Kasumi-1 (cell line): ENCODE measurements at regions not wholly inside any gene's neighbourhood (a gene's known extent, or its start where the extent isn't known, plus 50 kb on each side); places are given as distances from the start of the nearest gene placed in this dataset.
"Not testable (repeated sequence)": the region's sequence is repeated elsewhere in the genome, so short reads cannot be mapped to it uniquely, and the experiment has no call there.

Experiments used
- DNase-seq, 2 experiments: peaks; one replicate each; lab custom pipeline; 2025; lab: John Stamatoyannopoulos, UW

DNA sequence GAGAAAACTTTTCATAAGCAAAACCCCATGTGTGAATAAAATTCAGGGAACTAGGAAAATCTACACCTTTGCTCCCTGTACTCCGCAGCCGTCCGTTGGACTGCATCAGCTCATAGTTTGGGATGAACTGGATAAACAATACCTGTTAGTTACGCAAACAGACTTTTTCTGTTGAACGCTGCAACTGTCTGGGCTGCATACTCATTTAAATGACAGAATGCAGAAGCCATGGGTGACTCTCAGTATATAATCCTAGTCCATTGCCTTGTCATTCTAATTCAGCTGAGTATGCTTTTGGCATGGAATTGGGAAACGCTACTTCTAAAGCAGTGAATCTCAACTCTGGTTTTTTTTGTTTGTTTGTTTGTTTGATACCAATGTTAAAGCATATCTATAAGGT lies 151.6 kb downstream of the SLITRK1 start:
- DNase-seq, result no peak

DNA sequence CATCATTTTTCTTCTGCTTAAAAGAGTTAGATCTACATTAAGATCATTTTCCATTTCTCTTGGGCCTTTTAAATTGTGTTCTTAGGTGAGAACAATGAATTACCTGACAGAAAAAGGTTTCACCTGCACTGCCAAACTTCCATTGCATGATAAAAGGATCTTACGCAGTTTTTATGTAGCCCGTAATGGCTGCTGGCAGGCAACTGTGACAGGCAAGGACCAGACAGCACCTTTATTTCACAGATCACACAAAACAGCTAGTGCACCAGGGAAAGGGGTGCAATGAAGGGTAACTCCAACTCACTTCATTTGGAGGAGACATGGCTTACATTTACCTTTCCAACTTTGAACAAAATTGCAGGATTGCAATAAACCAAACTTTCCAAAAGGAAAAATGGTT lies 159.8 kb downstream of the SLITRK1 start:
- no peak for DNase-seq

DNA sequence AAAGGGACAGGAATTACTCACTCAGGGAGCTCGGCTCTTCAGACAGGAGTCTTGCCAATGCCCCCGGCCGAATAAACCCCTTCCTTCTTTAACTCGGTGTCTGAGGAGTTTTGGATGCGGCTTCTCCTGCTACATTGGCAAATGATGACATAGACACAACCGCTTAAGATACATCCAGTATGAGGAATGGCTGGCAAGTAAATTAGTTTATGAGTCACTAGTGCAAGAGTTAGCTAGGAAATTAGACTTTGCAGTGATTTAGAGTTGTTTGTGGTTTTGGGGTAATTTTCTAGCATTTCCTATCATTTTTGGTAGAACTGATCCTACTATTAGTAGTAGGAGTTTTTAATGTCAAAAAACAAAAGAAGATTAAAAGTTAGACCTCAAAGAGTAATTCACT lies 166.2 kb downstream of the SLITRK1 start:
- no peak for DNase-seq

DNA sequence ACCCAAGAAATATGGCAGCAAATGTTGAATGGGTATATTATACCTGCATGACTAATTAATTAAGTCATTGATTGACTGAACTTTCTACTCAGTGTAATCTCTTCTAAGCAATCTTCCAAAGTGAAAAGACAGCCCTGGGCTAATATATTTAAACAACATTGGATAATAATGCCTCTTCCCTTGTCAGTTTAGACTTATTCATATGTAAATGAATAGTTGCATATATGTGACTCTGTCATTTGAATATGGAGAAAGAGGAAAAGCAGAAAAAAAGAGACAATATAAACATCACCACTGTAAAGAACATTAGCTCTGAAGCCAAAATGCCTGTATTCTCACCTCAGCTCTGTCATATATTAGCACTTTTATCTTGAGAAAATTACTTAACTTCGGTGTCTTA lies 168.0 kb downstream of the SLITRK1 start:
- no peak for DNase-seq

DNA sequence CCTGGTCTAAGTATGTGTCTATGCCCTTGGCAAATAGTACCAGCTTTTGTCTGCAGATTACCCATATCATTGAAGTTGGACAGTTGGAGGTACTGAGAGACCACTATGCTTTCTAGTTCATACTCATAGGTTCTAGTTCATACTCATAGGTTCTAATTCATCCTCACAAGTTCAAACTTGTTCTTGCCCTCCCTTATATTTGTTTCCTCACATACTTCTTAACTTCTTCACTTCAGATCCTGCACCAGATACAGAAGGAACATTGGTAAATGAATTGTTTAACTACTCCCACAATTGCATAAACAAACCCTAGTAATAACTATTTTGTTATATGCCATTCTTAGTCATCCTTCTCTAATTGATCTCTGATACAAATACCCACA lies 172.2 kb downstream of the SLITRK1 start:
- DNase-seq, result no peak

DNA sequence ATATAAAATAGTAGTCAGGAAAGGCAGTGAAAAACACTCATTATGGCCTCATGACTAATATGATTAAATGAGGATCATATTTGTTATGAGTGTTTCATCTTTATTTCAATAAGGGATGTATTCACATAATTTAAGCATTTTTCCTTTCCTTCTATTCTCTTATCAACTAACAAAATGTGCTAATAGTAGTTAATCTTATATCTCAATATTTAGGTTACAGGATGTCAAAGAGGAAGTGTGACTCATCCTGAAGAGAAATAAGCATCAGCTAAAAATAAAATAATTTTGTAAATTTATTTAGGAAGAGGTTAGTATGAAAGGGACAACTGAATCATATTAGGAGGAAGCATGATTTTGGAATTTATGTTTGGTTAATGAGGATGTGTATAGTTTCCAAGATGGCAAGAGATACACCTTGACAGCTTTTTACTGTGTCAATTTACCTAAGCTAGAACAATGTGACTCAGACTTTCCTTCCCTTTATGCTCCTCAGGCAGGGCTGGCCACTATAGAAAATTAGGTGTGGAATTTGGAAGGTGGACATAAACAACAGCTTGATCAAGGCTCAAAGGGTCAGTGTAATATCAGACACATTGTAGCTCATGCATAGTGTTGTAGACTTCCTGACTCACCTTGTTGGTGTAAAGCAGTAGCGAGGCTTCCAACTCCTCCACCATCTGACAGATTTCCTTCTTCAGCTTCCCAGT lies 172.7 kb downstream of the SLITRK1 start:
- DNase-seq, result no peak

DNA sequence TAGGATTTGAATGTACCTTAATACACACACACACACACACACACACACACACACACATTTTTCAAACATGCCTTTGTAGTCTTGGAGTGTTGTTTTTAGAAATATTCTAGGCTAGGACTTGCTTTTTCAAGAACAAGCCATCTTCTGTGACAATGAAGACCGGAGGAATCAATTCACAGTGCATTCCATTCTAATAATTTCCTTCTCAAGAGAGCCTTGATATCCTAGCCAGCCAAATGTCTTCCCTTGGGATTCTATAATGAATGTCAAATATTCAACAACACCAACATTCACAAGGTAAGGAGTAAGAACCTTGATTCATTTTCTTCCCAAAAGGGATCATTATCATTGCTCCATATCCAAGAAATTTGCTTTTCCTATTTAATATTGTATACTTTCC lies 180.3 kb downstream of the SLITRK1 start:
- no peak for DNase-seq

DNA sequence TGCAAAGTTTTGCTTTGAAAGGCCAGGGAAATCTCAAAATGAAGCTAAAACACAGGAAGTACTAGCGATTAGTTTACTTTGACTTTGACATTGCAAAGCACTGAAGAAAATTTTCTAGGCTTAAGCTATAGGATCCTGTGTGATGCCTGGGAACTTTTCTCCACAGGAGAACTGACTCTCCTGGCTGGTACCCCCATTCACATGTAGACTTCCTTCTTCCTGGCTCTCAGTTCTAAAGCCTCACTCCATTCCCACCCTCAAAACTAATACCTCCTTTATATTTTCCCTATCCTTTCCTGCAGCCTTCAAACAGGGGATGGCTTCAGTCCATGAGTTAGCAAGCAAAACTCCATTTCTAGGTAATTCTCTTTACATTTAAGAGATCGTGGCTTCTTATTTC lies 189.5 kb downstream of the SLITRK1 start:
- DNase-seq, result no peak

DNA sequence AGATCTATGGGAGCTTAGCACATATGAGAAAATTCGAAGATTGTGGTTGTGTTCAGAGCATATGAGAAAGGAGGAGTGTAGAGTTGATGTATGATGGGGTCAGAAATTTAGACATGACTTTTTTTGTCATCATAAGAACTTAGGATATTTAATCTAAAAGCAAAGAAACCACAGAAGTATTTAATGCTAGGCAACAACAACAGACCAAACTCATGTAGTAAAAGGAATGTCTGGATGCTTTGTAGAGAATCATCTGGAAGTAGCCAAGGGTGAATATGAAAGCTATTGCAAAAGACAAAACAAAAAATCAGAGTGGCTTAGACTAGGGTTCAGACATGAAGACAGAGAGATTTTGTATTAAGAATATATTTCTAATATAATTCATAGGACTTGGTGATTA lies 190.3 kb downstream of the SLITRK1 start:
- no peak for DNase-seq

DNA sequence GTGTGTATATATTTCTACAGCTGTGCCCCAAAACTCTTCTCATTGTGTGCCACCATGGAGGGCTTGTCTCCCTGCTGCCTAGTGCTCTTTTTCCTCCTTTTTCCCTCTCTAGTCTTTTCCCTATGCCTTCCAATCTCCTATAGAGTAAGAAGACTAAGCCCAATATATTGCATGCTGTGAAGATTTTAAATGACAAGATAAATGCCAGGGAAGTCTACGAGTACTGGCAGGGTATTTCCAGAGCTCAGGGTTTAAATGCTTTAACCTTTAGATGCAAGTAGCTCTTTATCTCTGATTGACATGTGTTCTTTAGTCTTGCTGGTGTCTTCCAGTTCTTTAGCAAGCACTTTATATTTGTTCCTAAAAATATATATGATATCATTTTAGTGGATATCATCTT lies 200.7 kb downstream of the SLITRK1 start:
- no peak for DNase-seq

DNA sequence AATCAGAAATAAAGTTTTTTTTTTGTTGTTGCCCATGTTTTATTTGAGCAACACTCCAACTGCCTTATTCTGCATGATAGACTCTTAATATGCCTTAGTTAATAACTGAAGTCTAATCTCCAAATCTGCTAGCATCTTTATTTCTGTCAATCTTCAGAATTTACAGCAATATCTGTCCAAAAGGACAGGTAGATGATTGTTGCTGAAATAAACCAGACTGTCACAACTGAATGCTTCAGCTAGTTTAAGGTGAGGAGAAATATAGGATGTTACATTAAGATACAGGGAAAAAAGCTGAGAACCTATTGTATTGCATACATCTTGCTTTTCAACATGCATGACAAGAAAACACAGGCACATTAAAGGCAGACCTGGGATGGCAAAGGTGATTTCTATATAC lies 204.3 kb downstream of the SLITRK1 start:
- no peak for DNase-seq

DNA sequence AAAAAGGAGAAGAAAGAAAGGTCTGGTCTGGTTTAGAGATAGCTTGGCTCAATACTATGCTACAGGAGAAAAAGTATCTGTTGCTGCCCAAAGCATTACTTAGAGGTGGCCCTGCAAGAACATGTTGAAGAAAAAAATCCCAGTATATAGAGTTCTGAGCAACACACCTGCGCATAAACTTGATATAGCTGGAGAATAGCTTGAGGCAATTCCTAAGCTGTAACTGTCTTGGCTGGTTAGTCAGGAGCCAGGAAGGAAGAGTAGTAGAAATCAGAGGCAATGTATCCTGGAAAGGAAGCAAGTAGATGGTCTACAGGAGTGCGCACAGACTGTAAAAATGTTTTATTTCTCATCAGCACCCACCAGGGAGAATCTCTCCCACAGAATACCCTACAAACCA lies 209.7 kb downstream of the SLITRK1 start:
- DNase-seq, result no peak

DNA sequence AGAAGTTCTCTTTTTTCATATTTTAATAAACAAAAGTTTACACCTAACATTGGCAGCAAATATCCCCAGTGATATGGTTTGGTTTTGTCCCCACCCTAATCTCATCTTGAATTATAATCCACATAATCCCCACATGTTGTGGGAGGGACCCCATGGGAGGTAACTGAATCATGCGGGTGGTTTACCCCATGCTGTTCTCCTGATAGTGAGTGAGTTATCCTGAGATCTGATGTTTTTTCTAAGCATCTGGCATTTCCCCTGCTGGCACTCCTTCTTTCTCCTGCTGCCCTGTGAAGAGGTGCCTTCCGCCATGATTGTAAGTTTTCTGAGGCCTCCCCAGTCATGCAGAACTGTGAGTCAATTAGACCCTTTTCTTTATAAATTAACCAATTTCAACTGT lies 214.7 kb downstream of the SLITRK1 start:
- no peak for DNase-seq

DNA sequence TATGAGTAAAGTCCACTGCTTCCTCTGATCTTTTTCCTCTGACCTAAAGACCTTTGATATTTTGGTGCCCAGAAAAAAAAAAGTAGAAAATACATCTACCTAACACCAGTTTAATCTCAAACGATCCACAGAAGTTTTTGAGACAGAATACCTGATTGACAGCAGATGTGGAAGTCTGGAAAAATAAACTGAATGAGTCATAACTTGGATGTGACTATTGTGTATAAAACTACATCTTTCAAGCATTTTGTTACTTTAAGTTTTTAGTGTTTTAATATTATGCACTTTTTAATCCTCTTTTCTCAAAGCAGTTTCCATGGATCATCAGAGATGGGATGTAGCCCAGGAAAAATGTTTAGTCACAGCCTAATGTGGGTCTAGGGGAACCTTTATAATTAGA lies 216.1 kb downstream of the SLITRK1 start:
- no peak for DNase-seq

DNA sequence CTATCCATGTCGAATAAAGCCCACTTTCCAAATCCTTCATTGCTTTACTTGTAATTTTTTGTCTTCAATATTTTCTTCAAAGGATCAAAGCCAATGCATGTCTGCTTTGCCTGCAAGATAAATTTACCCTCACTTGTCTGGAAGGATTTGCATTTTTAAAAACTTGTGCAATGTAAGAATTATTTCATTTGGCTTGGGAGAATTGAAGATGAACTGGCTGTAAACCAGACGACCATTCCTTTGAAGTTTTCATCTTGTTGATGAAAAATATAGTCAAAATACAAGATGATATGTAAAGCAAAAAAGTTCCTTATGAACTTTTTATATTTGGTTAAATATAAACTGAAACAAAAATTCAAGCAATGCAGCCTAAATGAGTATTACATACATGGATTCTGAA lies 225.0 kb downstream of the SLITRK1 start:
- no peak for DNase-seq

DNA sequence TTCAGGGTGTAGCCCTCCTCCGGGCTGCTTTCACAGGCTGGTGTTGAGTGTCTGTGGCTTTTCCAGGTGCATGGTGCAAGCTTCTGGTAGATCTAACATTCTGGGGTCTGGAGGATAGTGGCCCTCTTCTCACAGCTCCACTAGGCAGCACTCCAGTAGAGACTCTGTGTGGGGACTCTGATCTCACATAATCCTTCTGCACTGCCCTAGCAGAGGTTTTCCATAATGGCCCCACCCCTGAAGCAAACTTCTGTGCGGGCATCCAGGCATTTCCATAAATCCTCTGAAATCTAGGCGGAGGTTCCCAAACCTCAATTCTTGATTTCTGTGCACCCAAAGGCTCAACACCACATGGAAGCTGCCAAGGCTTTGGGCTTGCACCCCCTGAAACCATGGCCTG lies 239.7 kb downstream of the SLITRK1 start:
- not testable (repeated sequence) for DNase-seq

DNA sequence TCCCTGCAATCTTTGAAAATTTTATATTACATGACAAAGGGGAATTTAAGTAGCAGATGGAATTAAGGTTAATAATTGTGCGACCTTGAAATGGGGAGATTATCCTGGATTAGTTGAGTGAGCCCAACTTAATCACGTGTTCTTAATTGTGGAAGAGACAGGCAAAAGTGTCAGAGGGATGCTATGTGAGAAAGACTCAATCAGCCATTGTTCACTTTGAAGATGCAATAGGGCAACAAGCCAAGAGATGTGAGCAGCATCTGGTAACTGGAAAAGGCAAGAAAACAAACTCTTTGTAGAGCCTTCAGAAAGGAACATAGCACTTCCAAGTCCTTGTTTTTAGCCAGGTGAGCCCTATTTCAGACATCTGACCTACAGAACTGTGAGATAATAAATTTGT lies 247.7 kb downstream of the SLITRK1 start:
- DNase-seq, result no peak

DNA sequence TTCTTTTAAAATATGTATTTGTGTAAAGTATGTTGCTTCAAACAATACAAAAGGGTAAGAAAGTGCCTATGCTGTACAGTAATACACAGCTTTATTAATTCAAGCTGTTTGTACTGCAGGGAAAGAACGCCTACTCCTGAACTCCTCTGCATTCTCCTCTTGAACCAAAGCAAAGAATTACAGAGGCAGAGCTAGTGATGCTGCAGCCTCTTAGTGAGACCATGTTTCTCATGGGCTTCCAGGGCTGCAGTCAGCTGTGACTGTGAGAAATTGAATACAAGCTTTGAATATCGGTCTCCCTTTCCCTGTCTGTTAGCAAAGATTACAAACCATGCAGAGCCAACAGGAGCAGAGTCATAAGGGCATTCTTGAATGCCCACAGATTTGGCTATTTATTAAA lies 248.5 kb downstream of the SLITRK1 start:
- DNase-seq, result no peak

DNA sequence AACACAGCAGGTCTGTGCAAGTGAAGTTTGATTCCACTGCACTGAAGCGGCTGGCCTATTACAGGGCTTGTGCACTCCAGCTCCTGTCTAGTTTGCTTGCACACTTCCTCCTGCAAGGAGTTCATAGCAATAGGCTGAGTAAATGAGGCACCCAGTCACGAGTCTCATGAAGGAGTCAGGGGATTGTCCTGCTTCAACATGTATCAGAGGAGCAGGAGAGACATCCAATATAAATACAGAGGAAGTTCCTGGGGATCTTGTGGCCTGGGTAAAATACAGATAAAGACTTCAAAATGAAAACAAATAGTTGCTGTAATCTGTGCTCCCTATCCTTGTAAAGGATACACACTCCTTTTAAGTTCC lies 259.9 kb downstream of the SLITRK1 start:
- no peak for DNase-seq

DNA sequence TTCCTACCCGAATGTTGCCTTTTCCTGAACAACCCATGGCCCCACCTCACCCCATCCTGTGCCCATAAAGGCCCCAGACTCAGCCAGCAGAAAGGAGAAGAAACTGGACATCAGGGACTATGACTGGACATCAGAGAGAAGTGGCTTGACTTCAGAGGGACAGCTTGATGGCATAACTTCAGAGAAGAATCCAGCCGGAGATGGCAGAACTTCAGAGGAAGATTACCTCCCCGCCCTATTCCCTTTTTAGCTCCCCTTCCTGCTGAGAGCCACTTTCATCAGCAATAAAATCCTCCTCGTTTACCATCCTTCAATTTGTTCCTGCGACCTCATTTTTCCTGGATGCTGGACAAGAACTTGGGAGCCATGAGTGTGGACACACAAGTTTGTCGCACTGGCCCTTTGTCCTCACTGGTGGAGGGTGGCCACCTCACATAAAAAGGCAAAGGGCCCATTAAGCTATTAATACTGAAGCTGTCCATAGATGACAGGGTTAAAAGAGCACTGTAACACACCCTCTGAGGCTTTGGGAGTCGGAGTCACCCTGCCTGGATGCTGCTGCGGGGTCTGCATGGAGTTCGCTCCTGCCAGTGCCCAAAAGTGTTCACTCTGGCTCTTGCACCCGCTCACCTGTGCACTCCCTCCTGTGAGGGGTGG lies 260.4 kb downstream of the SLITRK1 start:
- DNase-seq, result no peak

DNA sequence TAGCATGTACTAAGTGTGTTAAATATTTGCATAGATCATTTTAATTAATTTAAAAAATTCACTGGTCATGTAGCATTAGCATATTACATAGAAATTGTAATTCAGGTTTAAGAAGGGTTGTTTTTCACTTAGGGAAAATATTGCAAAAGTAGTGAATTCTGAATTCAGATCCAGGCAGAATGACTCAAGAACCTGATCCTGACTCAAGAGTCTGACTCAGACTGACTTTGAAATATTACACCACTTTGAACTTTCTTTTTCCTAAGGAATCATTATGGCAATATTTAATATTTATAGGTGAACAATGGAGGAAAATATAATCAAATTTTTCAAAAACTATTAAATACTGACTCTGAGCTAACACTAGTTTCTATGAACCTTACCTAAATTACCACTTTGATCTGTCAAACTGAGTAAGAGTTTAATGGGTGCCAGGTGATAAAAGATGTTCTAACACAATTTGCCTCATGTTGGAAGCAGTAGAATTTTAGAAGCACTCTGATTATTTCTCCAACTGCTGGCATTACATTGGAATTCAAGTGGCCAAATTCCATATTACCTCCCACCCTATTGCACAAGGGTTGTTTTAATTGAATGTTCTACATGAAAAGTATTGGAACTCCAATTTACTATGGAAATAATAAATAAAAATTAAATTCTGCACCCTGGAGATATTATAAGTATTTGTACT lies 261.6 kb downstream of the SLITRK1 start:
- DNase-seq, result no peak

DNA sequence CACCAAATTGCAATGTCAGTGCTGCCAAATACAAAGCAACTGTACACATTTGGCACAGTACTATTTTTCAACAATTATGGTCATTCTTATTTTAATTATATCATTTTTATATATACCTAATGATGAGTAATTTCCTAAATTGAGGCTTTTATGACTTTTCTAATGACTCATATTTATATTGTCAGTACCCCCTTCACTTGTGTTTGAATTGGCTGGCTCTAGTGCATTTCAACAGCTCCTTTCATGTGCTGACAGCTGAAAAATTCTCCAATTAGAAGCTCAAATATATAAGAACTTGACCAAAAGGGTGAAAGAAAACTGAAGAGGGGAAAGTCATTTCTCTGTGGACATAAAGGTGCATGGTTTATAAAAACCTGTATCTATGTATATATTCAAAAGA lies 263.3 kb downstream of the SLITRK1 start:
- DNase-seq, result no peak

DNA sequence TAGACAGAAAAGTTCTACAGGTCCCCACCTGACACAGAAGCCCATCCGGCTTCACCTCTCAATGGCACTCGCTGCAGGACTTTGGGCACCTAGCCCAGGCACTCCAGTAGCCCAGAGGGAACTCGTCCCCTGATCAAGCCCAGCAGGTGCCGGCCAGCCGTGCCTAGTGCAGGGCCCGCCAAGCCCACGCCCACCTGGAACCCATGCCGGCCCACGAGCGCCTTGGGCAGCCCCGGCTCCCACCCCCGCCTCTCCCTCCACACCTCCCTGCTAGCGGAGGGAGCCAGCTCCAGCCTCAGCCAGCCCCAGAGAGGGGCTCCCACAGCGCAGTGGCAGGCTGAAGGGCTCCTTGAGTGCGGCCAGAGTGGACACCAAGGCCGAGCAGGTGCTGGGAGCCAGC lies 268.8 kb downstream of the SLITRK1 start:
- DNase-seq, result no peak

DNA sequence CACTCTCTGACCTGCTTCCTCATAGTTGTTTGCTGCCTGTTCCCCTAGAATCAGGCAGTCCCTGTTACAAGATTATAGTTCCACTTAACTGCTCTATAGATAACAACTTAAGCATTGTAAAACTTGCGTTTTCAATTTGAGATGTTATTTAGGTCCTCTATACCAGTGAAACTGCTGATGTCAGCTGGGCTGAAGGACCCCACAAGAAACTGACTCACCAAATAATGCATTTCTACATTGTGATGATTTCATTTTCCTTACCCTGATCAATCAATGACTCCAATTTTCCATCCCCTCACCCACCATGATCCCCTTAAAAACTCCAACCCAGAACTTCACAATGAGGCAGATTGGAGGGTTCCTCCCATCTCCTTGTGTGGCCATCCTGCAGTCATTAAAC lies 280.7 kb downstream of the SLITRK1 start:
- no peak for DNase-seq
